Right lobe of liver (tissue), 4 donors: ENCODE measurements at regions not wholly inside any gene's neighbourhood (a gene's known extent, or its start where the extent isn't known, plus 50 kb on each side); places are given as distances from the start of the nearest gene placed in this dataset.

Source experiments
- CTCF ChIP-seq, 4 donors: fragments of 200-600 bp in 3 of 4; fragments of 450-650 bp in 1 of 4; IDR thresholded peaks; one replicate each; pipeline versions ENCODE4 v1.5.1 to v1.8.0; 2016 to 2022; ENCODE audit warnings: antibody characterized with exemption in 4 of 4, mild to moderate bottlenecking in 2 of 4
- POLR2A ChIP-seq: fragments of 450-650 bp; IDR thresholded peaks from one replicate; pipeline ENCODE4 v1.6.1; 2017; ENCODE audit warnings: antibody characterized with exemption, mild to moderate bottlenecking
- donor health status: DM: no; HTN: no; CAD: no.
- donor health status: DM: no; HTN: no; CAD: no.
- donor health status: DM: no; HTN: yes; CAD: no.

GRCh38 chr11:13784441-13784840 is 116.0 kb downstream of the FAR1 start:
- no peak for TF ChIP-seq CTCF (IDR thresholded peaks at IDR 0.05)
- TF ChIP-seq POLR2A: no peak
